GM12878 (cell line): ENCODE measurements at regions not wholly inside any gene's neighbourhood (a gene's known extent, or its start where the extent isn't known, plus 50 kb on each side); places are given as distances from the start of the nearest gene placed in this dataset.

Experiments used
- ATAC-seq: fragments of 200-7000 bp; cut with Tn5 transposase; 3 replicates; pipeline ENCODE4 v1.9.1; 2020; ENCODE audit warnings: mild to moderate bottlenecking, moderate library complexity
- BruUV-seq: library from RNA; stranded (reverse); fragments of 400-500 nt; replicated peaks from 2 replicates; lab custom pipeline; 2021; lab: Mats Ljungman, UMichigan
- CTCF ChIA-PET: fragments of 300-600 bp; sonication (Branson Sonifier 250); formaldehyde crosslinking; extraction: SDS; loops from one replicate; lab custom pipeline; 2021; ENCODE audit warnings: inconsistent platforms; lab: Yijun Ruan, JAX
- POLR2A ChIA-PET: fragments of 350-600 bp; formaldehyde crosslinking; extraction: SDS; loops from one replicate; lab custom pipeline; 2021; ENCODE audit warnings: inconsistent platforms; lab: Charles Lee
- RAD21 ChIA-PET: fragments of 300-600 bp; sonication (Branson Sonifier 250); formaldehyde crosslinking; loops from one replicate; lab custom pipeline; 2023; ENCODE audit warnings: antibody characterized with exemption; ENCODE audit not compliant: unreplicated experiment; lab: Charles Lee
- SMC1A ChIA-PET: fragments of 300-600 bp; sonication (Branson Sonifier 250); formaldehyde crosslinking; loops from one replicate; lab custom pipeline; 2023; ENCODE audit not compliant: unreplicated experiment, uncharacterized antibody; lab: Charles Lee
- DNase-seq: peaks from one replicate; pipeline ENCODE4 v3.0.0-alpha.2; 2011; ENCODE audit warnings: low read depth, low spot score
- FAIRE-seq: peaks from 3 replicates; lab custom pipeline; 2011; peaks lifted over from hg19 to GRCh38; lab: Jason Lieb, UNC
- H2AFZ ChIP-seq: 2 replicates; pipeline ENCODE4 v1.6.0; 2011; ENCODE audit warnings: low read depth, low read length, control low read depth; ENCODE audit not compliant: control insufficient read depth
- H3K27ac ChIP-seq: 2 replicates; pipeline ENCODE4 v1.5.1; 2011; ENCODE audit warnings: control low read depth; ENCODE audit not compliant: control insufficient read depth, insufficient read depth
- H3K27me3 ChIP-seq, 2 experiments: replicated peaks in 1 of 2; 2 replicates each; pipeline versions ENCODE4 v1.6.0 to v1.6.1; 2011; ENCODE audit warnings: low read length in 1 of 2; ENCODE audit not compliant: control insufficient read depth in 2 of 2, insufficient read depth in 2 of 2
- H3K36me3 ChIP-seq, 2 experiments: 2 replicates each; pipeline ENCODE4 v1.5.1; 2011; ENCODE audit warnings: low read length in 1 of 2; ENCODE audit not compliant: control insufficient read depth in 2 of 2, insufficient read depth in 2 of 2
- H3K4me1 ChIP-seq: 2 replicates; pipeline ENCODE4 v1.6.1; 2011; ENCODE audit warnings: mild to moderate bottlenecking, low read length, moderate library complexity, mixed read lengths; ENCODE audit not compliant: control insufficient read depth, insufficient read depth
- H3K4me2 ChIP-seq: 2 replicates; pipeline ENCODE4 v1.6.0; 2011; ENCODE audit warnings: control low read depth; ENCODE audit not compliant: control insufficient read depth, insufficient read depth
- H3K4me3 ChIP-seq: fragments of 200-600 bp; sonication (generic); 2 replicates; pipeline ENCODE4 v1.5.1; 2016
- H3K79me2 ChIP-seq: 2 replicates; pipeline ENCODE4 v1.6.0; 2011; ENCODE audit warnings: low read length; ENCODE audit not compliant: control insufficient read depth, insufficient read depth
- H3K9ac ChIP-seq: 2 replicates; pipeline ENCODE4 v1.8.0; 2011; ENCODE audit warnings: low read length, control low read depth, mixed read lengths; ENCODE audit not compliant: control insufficient read depth, insufficient read depth
- H3K9me3 ChIP-seq: replicated peaks from 3 replicates; pipeline ENCODE4 v1.5.1; 2011; ENCODE audit warnings: mild to moderate bottlenecking, low read length; ENCODE audit not compliant: control insufficient read depth, insufficient read depth
- H4K20me1 ChIP-seq: 2 replicates; pipeline ENCODE4 v1.6.0; 2011; ENCODE audit not compliant: control insufficient read depth, insufficient read depth
- BACH1 ChIP-seq: fragments of 450-650 bp; IDR thresholded peaks from 2 replicates; pipeline ENCODE4 v1.6.1; 2017; ENCODE audit warnings: mild to moderate bottlenecking, borderline replicate concordance
- SIN3A ChIP-seq: IDR thresholded peaks from 2 replicates; pipeline ENCODE4 v1.6.1; 2012; ENCODE audit warnings: low read depth, low read length, improper control_type of control experiment
- YY1 ChIP-seq: IDR thresholded peaks from 2 replicates; pipeline ENCODE4 v1.6.1; 2011; ENCODE audit warnings: low read depth, mild to moderate bottlenecking, low read length
- WGBS: methylation state at CpG from one replicate; pipeline ENCODE4 v1.1.6; 2016; ENCODE audit warnings: low lambda C conversion rate; ENCODE audit not compliant: insufficient replicate concordance, insufficient coverage; ENCODE audit errors: missing lambda C conversion rate; 5-methylcytosine and 5-hydroxymethylcytosine counted together
- in situ Hi-C: fragments of 300-500 bp; cut with MboI; formaldehyde crosslinking; loops from 9 replicates; pipeline ENCODE4 v1.14.3; 2018; ENCODE audit warnings: mixed read lengths
- intact Hi-C: fragments of 100-400 bp; cut with micrococcal nuclease; formaldehyde crosslinking; loops from one replicate; pipeline ENCODE4 v1.14.2; 2022; ENCODE audit not compliant: unreplicated experiment

GRCh38 chr17:56648806-56649205 is 55.3 kb downstream of the NOG start:
- Histone ChIP-seq H3K4me3 (no peak overlapping the region), H3K9me3 (no peaks in the 10 kb centered on the region), H3K79me2 (no peaks in the 10 kb centered on the region), H3K4me2 (no peak overlapping the region), H3K36me3 (no peaks in the 10 kb centered on the region), H3K27me3 (no peaks in the 10 kb centered on the region), H3K27ac (no peak overlapping the region), H3K9ac (no peak overlapping the region), H4K20me1 (no peaks in the 10 kb centered on the region), H3K4me1 (no peaks in the 10 kb centered on the region), H2AFZ (no peak overlapping the region)
- TF ChIP-seq BACH1: no peak
- intact Hi-C loops (no loop called here), in situ Hi-C loops (no loop called here)
- DNase-seq: no peak
- no peak for ATAC-seq
- ChIA-PET RAD21 (no interaction called here), POLR2A (no interaction called here), SMC1A (no interaction called here), CTCF (no interaction called here)
- 0% methylated on average over 2 of the region's 2 CpGs for WGBS
- BruUV-seq: no TSS peak
- no peak for FAIRE-seq

DNA sequence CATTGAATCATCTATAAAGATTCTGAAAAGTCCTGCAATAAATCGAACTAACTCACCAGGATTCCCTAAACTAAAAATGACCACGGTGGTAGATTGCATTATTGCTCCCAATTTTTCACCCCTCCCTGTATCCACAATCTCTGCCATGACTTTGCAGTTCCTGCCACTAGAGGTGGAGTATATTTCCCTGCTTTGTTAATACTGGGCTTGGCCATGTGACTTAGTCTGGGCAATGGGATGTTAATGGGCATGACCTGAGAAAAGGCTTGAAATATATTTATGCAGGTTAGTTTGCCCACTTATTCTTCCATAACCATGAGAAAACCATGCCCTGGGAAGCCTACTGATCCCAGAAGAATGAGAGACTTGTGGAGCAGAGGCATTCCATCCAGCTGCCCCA is 59.1 kb downstream of the NOG start:
- Histone ChIP-seq H2AFZ (no peak overlapping the region), H4K20me1 (no peaks in the 10 kb centered on the region), H3K9me3 (no peaks in the 10 kb centered on the region), H3K9ac (no peak overlapping the region), H3K4me3 (no peak overlapping the region), H3K4me2 (no peak overlapping the region), H3K27ac (no peak overlapping the region), H3K79me2 (no peaks in the 10 kb centered on the region), H3K27me3 (no peaks in the 10 kb centered on the region), H3K4me1 (no peaks in the 10 kb centered on the region), H3K36me3 (no peaks in the 10 kb centered on the region)
- in situ Hi-C loops: no loop called here
- RAD21 ChIA-PET: no interaction called here
- SMC1A ChIA-PET: no interaction called here
- TF ChIP-seq YY1: no peak
- no peak for TF ChIP-seq SIN3A
- BruUV-seq: no TSS peak
- intact Hi-C loops: no loop called here
- CTCF ChIA-PET: no interaction called here
- FAIRE-seq (no peak), DNase-seq (no peak), ATAC-seq (no peak)
- POLR2A ChIA-PET: no interaction called here
- WGBS: 2% methylated on average over 2 of the region's 2 CpGs
